GM18502 (cell line): ENCODE measurements at regions not wholly inside any gene's neighbourhood (a gene's known extent, or its start where the extent isn't known, plus 50 kb on each side); places are given as distances from the start of the nearest gene placed in this dataset.
"Not testable (repeated sequence)": the region's sequence is repeated elsewhere in the genome, so short reads cannot be mapped to it uniquely, and the experiment has no call there.

Source experiments
- ATAC-seq: cut with Tn5 transposase; IDR thresholded peaks from one replicate; pipeline ENCODE4 v1.9.1; 2021; ENCODE audit warnings: mild to moderate bottlenecking; ENCODE audit not compliant: unreplicated experiment, poor library complexity

- ATAC-seq = no peak
Observed at GRCh38 chrX:131818297-131818936, 204.7 kb upstream of the STK26 start.

GRCh38 chrX:131821945-131822622, 201.0 kb upstream of the STK26 start:
- peak; percentile 83 for ATAC-seq

- ATAC-seq = no peak
Observed at GRCh38 chrX:131826572-131826971, 196.5 kb upstream of the STK26 start.

- peak; percentile 51 for ATAC-seq
Observed at GRCh38 chrX:131827935-131828334, 195.2 kb upstream of the STK26 start.

GRCh38 chrX:131828482-131828881, 194.6 kb upstream of the STK26 start:
- ATAC-seq = no peak

- ATAC-seq = peak; percentile 81
Observed at GRCh38 chrX:131830400-131831184, 192.5 kb upstream of the STK26 start.

- no peak for ATAC-seq
Observed at GRCh38 chrX:131831185-131831520, 191.9 kb upstream of the STK26 start.

GRCh38 chrX:131836161-131836560, 186.9 kb upstream of the STK26 start:
- ATAC-seq = no peak

- no peak for ATAC-seq
Observed at GRCh38 chrX:131837325-131837724, 185.8 kb upstream of the STK26 start.

- ATAC-seq = peak; percentile 26
Observed at GRCh38 chrX:131840799-131841495, 182.2 kb upstream of the STK26 start.

GRCh38 chrX:131841496-131842437, 181.3 kb upstream of the STK26 start:
- ATAC-seq = peak; percentile 88

GRCh38 chrX:131843987-131844386, 179.1 kb upstream of the STK26 start:
- no peak for ATAC-seq

GRCh38 chrX:131845201-131845600, 177.9 kb upstream of the STK26 start:
- ATAC-seq = no peak

- ATAC-seq = no peak
Observed at GRCh38 chrX:131845771-131846170, 177.3 kb upstream of the STK26 start.

- ATAC-seq = not testable (repeated sequence)
Observed at GRCh38 chrX:131850964-131851363, 172.1 kb upstream of the STK26 start.

GRCh38 chrX:131853440-131853839, 169.7 kb upstream of the STK26 start:
- no peak for ATAC-seq

GRCh38 chrX:131854581-131854980, 168.5 kb upstream of the STK26 start:
- no peak for ATAC-seq

- no peak for ATAC-seq
Observed at GRCh38 chrX:131861088-131861787, 161.9 kb upstream of the STK26 start.

GRCh38 chrX:131862321-131862720, 160.8 kb upstream of the STK26 start:
- ATAC-seq = no peak
